ENCODE measurements at regions not wholly inside any gene's neighbourhood (a gene's known extent, or its start where the extent isn't known, plus 50 kb on each side); places are given as distances from the start of the nearest gene placed in this dataset.
"Not testable (repeated sequence)": the region's sequence is repeated elsewhere in the genome, so short reads cannot be mapped to it uniquely, and the experiment has no call there.

DNA sequence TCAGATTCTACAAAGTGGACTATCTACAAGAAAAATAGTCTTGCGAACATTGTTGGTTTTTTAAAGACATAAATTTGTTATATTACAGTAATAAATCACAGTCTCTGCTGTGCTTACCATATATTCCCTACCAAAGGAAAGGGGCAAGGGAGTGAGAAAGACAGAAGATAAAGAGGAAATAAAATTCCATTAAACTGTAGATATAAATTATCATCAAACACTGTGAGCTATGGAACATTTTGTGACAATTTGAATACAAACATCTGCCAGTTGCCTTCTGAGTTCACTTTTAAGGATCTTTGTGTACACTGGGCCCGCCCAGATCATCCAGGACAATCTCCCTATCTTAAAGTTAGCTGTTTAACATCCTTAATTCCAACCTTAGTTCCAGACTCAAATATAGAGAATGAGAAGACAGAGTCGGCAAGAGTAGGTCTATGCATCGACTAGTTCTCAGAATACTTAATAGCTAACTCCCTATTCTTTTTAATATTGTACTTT lies 122.8 kb downstream of the NUFIP1 start:
- ATAC-seq (ENCODE audit: poor library complexity) = no peak
- no peaks in the 10 kb centered on the region for H3K36me3 Mint-ChIP-seq (ENCODE audit: low read depth)

DNA sequence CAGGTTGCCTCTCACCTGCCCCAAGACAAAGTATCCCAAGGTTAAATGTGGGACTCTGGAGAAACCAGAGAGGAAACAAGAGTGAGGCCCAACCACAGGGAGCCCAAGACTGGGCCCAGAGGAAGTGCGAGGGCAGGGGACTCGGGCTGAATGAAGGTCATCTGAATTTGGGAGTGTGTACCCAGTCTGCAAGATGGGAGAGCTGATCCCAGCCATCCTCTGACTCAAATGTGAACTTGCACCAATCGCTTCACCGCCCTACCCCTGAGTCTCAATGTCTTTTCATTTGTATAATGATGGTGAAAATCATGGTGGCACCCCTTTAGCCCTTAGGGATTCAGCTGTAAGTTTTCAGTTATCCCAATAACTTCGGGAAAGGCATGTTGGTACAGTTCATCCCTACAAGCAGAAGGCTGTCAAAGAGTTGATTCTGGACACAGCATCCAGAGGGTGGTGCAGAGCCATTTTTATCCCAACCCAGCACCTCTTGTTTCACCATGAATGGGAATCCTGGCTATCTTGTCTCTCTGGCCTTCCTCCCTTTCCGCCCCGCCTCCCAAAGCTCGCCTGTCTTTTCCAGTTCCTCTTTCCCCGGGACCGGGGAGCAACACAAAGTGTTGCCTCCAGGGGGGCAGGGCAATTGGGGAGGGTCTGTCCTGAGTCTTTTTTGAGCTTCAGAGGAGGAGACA lies 123.4 kb downstream of the NUFIP1 start:
- CTCF ChIA-PET = no interaction called here
- no peak for ATAC-seq (ENCODE audit: poor library complexity)

More for the DNA sequence above, 122.8 kb downstream of the NUFIP1 start:
- Histone ChIP-seq H3K4me3 (ENCODE audit: low read length) (no peak overlapping the region), H3K4me1 (ENCODE audit: insufficient read depth, low read length) (no peaks in the 10 kb centered on the region), H3K9me3 (ENCODE audit: control insufficient read depth in 1 of 2, insufficient read depth in 1 of 2, low read length in 2 of 2) (peaks cover 0 to 6% of the 10 kb centered on the region in 2 experiments), H3K27me3 (ENCODE audit: control insufficient read depth in 1 of 2, insufficient read depth in 2 of 2, low read length in 2 of 2) (no peaks in the 10 kb centered on the region), H3K27ac (ENCODE audit: low read depth in 1 of 2, low read length in 2 of 2) (no peak overlapping the region), H3K36me3 (ENCODE audit: insufficient read depth, low read length) (no peaks in the 10 kb centered on the region)
- H3K9me3 Mint-ChIP-seq = no peaks in the 10 kb centered on the region
- no peak overlapping the region for H3K4me3 Mint-ChIP-seq
- ChIA-PET POLR2A (no interaction called here), CTCF (no interaction called here)
- H3K27me3 Mint-ChIP-seq = peaks cover 9% of the 10 kb centered on the region
- no peak for DNase-seq
- intact Hi-C loops (cut with DNase I, micrococcal nuclease) = no loop called here
- TF ChIP-seq, protein P1, sequence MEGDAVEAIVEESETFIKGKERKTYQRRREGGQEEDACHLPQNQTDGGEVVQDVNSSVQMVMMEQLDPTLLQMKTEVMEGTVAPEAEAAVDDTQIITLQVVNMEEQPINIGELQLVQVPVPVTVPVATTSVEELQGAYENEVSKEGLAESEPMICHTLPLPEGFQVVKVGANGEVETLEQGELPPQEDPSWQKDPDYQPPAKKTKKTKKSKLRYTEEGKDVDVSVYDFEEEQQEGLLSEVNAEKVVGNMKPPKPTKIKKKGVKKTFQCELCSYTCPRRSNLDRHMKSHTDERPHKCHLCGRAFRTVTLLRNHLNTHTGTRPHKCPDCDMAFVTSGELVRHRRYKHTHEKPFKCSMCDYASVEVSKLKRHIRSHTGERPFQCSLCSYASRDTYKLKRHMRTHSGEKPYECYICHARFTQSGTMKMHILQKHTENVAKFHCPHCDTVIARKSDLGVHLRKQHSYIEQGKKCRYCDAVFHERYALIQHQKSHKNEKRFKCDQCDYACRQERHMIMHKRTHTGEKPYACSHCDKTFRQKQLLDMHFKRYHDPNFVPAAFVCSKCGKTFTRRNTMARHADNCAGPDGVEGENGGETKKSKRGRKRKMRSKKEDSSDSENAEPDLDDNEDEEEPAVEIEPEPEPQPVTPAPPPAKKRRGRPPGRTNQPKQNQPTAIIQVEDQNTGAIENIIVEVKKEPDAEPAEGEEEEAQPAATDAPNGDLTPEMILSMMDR (IDR thresholded peaks at IDR 0.05) = no peak
- H3K27ac Mint-ChIP-seq = no peak overlapping the region
- H3K4me1 Mint-ChIP-seq (ENCODE audit: low read depth) = no peaks in the 10 kb centered on the region

DNA sequence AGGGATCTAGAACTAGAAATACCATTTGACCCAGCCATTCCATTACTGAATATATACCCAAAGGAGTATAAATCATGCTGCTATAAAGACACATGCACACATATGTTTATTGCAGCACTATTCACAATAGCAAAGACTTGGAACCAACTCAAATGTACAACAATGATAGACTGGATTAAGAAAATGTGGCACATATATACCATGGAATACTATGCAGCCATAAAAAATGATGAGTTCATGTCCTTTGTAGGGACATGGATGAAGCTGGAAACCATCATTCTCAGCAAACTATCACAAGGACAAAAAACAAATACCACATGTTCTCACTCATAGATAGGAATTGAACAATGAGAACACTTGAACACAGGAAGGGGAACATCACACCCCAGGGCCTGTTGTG lies 125.6 kb downstream of the NUFIP1 start:
- POLR2A ChIA-PET; H3K4me3 ChIP-seq (ENCODE audit: low read length); intact Hi-C loops (cut with DNase I, micrococcal nuclease); H3K36me3 ChIP-seq (ENCODE audit: insufficient read depth, low read length); ATAC-seq (ENCODE audit: poor library complexity); H3K9me3 Mint-ChIP-seq; CTCF ChIA-PET; H3K4me3 Mint-ChIP-seq; H3K4me1 Mint-ChIP-seq (ENCODE audit: low read depth); H3K27me3 ChIP-seq (ENCODE audit: control insufficient read depth in 1 of 2, insufficient read depth in 2 of 2, low read length in 2 of 2); H3K27ac ChIP-seq (ENCODE audit: low read depth in 1 of 2, low read length in 2 of 2); H3K36me3 Mint-ChIP-seq (ENCODE audit: low read depth); H3K9me3 ChIP-seq (ENCODE audit: control insufficient read depth in 1 of 2, insufficient read depth in 1 of 2, low read length in 2 of 2); H3K4me1 ChIP-seq (ENCODE audit: insufficient read depth, low read length); DNase-seq; H3K27ac Mint-ChIP-seq: not testable (repeated sequence)
- peaks cover 13% of the 10 kb centered on the region for H3K27me3 Mint-ChIP-seq

More for the DNA sequence above, 123.4 kb downstream of the NUFIP1 start:
- TF ChIP-seq, protein P1 (IDR thresholded peaks at IDR 0.05) = no peak
- H3K9me3 Mint-ChIP-seq = no peaks in the 10 kb centered on the region
- no peaks in the 10 kb centered on the region for H3K36me3 Mint-ChIP-seq (ENCODE audit: low read depth)
- Histone ChIP-seq H3K4me1 (ENCODE audit: insufficient read depth, low read length) (no peaks in the 10 kb centered on the region), H3K27ac (ENCODE audit: low read depth in 1 of 2, low read length in 2 of 2) (no peak overlapping the region), H3K9me3 (ENCODE audit: control insufficient read depth in 1 of 2, insufficient read depth in 1 of 2, low read length in 2 of 2) (peaks cover 0 to 6% of the 10 kb centered on the region in 2 experiments), H3K36me3 (ENCODE audit: insufficient read depth, low read length) (no peaks in the 10 kb centered on the region), H3K4me3 (ENCODE audit: low read length) (no peak overlapping the region), H3K27me3 (ENCODE audit: control insufficient read depth in 1 of 2, insufficient read depth in 2 of 2, low read length in 2 of 2) (no peaks in the 10 kb centered on the region)
- no peak overlapping the region for H3K4me3 Mint-ChIP-seq
- POLR2A ChIA-PET = no interaction called here
- no peak overlapping the region for H3K27ac Mint-ChIP-seq
- intact Hi-C loops (cut with DNase I, micrococcal nuclease) = no loop called here
- H3K27me3 Mint-ChIP-seq = peaks cover 5% of the 10 kb centered on the region
- no peaks in the 10 kb centered on the region for H3K4me1 Mint-ChIP-seq (ENCODE audit: low read depth)
- DNase-seq = no peak

DNA sequence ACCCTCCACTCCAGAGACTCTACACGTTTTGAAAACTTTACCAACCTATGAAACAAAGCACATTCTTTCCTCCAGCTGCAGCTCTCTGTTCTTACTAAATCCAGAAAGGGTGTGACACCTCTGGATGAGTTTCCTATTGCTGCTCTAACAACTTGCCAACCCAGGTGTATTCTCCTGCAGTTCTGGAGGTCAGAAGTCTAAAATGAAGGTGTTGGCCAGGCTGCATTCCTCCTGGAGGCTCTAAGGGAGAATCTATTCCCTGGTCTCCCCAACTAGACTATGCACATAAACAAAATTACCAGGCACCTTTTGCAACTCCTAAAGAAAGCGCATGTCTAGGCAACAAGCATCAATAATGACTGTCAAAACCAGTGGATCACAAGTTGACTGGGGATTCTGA lies 128.8 kb downstream of the NUFIP1 start:
- CTCF ChIA-PET = no interaction called here
- Histone ChIP-seq H3K36me3 (ENCODE audit: insufficient read depth, low read length) (no peaks in the 10 kb centered on the region), H3K27ac (ENCODE audit: low read depth in 1 of 2, low read length in 2 of 2) (no peak overlapping the region), H3K4me3 (ENCODE audit: low read length) (no peak overlapping the region), H3K9me3 (ENCODE audit: control insufficient read depth in 1 of 2, insufficient read depth in 1 of 2, low read length in 2 of 2) (no peaks in the 10 kb centered on the region), H3K4me1 (ENCODE audit: insufficient read depth, low read length) (no peaks in the 10 kb centered on the region), H3K27me3 (ENCODE audit: control insufficient read depth in 1 of 2, insufficient read depth in 2 of 2, low read length in 2 of 2) (peaks cover 2 to 5% of the 10 kb centered on the region in 2 experiments)
- no peak overlapping the region for H3K27ac Mint-ChIP-seq
- no peaks in the 10 kb centered on the region for H3K36me3 Mint-ChIP-seq (ENCODE audit: low read depth)
- H3K27me3 Mint-ChIP-seq = peaks cover 32% of the 10 kb centered on the region
- POLR2A ChIA-PET = no interaction called here
- no peaks in the 10 kb centered on the region for H3K9me3 Mint-ChIP-seq
- TF ChIP-seq, protein P1 (IDR thresholded peaks at IDR 0.05) = no peak
- DNase-seq (no peak), ATAC-seq (ENCODE audit: poor library complexity) (no peak)
- intact Hi-C loops (cut with DNase I, micrococcal nuclease) = no loop called here
- no peak overlapping the region for H3K4me3 Mint-ChIP-seq
- no peaks in the 10 kb centered on the region for H3K4me1 Mint-ChIP-seq (ENCODE audit: low read depth)

All from CD4-positive, alpha-beta T cell (primary cell).